ENCODE measurements at regions not wholly inside any gene's neighbourhood (a gene's known extent, or its start where the extent isn't known, plus 50 kb on each side); places are given as distances from the start of the nearest gene placed in this dataset.
"Not testable (repeated sequence)": the region's sequence is repeated elsewhere in the genome, so short reads cannot be mapped to it uniquely, and the experiment has no call there.

DNA sequence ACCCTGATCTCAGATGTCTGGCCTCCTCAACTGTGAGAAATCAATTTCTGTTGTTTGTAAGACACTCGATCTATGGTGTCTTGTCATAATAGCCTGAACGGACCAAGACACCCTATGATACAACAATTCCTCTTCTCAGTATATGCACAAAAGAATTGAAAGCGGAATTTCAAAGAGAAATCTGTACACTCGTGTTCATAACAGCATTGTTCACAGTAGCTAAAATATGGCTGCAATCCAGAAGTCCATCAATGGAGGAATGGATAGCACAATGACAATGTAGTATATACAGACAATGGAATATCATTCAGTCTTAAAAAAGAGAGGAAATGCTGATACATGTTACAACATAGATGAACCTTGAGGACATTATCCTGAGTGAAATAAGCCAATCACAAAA, 354.6 kb downstream of the SFMBT2 start:
- no peak for DNase-seq

DNA sequence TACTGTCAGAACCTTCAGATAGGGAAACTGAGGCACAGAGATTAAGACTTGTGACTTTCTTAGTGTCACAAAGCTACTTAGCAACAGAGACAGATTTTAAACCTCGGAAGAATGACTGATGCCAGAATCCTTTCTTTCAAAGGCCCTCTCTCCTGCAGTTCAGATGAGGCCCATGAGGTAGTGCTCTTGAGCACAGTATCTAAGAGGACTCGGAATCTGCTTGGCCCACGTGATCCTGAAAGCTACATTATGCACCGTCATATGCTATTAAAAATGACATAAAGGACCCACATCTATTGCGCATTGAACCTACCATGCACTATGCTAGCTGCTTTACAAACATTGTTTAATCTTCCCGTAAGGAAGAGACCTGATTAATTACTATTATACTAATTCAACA, 355.9 kb downstream of the SFMBT2 start:
- DNase-seq, result no peak

DNA sequence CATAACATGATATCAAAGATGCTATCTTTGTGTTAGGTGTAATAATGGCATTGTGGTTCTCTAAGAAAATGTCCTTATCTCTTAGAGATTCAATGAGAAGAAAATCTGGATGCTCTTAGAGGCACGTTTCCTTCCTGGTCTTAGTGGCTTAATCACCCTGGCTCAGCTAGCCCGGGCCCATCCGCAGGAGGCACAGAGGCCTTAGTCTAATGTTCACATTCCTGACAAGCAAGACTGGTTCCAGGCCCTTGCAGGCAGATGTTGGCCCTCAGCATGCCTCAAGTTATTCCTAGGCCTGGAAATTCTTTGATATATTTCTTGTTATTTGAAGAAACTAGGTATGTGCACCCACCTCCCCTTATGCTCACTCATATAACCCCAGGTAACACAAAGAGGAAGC, 357.6 kb downstream of the SFMBT2 start:
- DNase-seq, result no peak

DNA sequence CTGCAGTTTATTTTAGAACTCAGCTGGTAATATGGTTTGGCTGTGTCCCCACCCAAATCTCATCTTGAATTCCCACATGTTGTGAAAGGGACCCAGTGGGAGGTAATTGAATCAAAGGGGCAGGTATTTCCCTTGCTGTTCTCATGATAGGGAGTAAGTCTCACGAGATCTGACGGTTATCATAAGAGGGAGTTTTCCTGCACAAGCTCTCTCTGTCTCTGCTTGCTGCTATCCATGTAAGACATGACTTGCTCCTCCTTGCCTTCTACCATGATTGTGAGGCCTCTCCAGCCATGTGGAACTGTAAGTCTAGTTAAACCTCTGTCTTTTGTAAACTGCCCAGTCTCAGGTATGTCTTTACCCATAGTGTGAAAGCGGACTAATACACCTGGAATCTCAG, 360.8 kb downstream of the SFMBT2 start:
- DNase-seq, result not testable (repeated sequence)

DNA sequence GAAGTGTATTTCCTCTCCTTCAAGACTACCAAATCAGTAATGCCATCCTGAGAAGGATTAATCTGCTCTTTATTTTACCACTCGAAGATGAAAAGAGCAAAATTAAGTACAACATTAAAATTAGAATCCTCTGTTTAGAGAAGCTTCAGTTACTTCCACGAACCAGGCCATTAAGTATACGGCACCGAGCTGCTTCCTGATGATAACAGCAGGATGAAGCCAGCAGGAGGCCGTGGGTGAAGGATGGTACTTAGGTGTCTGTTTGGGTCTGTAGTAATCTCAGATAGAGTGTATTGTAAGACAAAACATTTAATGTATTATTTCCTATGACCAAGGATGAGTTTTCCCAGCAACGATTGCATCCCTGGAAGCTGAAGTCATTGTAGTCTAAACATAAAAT, 362.8 kb downstream of the SFMBT2 start:
- no peak for DNase-seq

DNA sequence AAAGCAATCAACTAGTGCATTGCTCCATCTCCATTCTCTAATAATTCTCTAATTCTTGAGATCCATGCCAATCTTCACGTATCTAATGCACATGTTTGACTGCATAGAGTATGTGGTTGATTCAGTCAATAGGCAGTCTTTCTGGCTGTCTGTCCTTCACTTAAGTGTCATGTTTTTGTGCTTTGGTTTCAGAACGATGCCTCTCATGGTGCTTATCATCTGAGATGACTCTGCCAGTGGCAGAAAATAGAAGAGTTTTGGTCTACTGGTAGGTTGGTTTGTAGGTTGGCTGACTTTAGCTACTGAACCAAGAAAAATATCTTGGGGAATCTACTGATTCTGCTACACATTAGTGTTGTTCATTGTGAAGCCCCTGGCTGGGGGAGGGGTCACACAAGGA, 364.2 kb downstream of the SFMBT2 start:
- DNase-seq, result no peak

DNA sequence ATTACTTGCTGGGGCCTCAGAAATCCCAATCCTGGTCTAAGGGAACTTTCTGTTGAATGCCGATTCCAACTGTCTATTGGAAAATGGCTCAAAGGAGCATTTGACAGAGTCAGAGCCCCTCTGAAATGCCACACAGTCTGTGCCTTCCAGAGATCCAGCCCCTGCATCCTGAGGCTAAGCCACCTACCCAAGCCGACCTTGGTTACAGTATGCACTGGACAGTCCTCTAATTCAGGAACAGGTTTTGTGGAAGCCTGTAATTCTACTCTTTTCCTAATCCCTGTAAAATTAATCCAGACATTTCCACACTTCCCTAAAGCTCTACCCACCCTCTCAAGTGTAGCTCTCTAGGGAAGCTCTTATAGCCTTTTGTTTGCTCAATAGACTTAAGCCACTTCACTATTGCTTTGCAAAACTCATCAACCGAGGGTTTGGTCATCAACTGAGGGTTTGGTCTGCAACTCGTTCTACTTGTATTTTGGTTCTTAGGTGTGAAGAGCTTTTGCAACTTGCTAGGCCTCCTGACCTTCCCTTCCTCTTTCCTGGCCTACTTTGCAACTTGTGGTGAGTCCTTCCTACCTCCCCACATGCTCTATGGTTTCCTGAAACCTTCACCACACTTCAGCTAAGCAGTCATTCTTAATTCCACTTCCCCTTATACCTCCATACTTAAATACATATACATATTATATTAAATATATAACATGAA, 364.8 kb downstream of the SFMBT2 start:
- peak in 1 of 3 experiments; percentile 51 for DNase-seq

DNA sequence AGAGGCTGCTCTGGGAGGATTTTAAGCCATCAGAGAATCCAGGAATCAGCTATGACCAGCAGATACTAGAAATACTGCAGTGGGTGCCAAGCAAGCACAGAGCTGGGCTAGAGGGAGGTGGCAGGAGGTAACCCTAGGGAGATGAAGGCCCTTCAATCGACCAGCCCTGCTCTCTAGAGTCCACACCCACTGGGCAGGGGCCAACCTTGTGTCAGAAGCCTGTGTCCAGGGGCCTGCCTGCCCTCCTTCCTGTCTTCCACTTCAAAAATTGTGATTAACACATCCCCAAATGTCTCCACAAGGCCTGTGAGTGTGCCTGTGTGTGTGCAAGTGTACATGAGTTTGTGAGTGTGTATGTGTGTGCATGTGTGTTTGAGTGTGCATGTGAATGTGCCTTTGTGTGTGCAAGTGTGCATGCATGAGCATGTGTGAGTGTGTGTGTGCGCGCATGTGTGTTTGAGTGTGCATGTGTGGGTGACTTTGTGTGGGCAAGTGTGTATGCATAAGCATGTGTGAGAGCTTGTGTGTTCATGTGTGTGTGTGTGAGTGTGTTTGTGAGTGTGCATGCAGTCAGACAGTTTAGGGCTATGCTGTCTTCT, 367.7 kb downstream of the SFMBT2 start:
- DNase-seq, result no peak

DNA sequence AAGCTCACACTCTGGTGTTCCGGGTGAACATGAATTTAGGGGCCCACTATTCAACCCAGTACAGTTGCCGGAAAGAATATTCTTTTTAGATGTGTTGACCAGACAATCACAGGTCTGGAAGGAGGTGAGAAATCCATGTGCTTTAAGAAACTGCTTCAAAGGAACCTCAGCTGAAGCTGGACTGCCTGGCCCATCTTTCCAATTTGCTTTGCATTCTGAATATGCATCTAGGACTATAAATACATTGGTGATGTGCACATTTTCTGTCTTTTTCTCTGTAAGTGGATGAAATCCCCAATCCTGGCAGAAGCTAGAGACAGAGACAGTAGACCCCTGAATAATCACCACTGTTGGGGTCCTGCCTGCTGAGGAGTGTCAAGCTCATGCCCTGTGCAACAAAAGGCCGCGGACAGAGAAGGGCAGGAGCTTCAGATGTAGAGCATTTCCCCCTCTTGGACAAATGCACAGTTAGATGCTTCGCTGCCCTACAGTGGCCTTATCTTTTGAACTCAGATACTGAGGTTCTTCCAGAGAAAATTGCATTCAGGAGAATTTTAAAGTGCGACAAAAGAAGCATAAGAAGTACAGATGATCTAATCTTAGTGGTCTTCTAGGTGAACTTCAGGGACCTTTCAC, 368.3 kb downstream of the SFMBT2 start:
- no peak for DNase-seq

DNA sequence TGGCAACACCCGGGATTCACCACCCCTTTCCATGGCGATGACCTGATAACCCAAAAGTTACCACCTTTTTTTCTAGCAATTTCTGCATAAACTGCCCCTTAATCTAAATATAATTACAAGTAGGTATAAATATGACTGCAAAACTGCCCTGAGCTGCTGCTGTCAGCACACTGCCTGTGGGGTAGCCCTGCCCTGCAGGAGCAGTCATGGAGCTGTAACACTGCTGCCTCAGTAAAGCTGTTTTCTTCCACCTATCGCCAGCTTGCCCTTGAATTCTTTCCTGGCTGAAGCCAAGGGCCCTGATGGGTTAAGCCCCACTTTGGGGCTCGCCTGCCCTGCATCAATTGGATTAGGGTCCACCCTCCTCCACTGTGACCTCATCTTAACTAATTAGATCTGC, 368.8 kb downstream of the SFMBT2 start:
- no peak for DNase-seq

DNA sequence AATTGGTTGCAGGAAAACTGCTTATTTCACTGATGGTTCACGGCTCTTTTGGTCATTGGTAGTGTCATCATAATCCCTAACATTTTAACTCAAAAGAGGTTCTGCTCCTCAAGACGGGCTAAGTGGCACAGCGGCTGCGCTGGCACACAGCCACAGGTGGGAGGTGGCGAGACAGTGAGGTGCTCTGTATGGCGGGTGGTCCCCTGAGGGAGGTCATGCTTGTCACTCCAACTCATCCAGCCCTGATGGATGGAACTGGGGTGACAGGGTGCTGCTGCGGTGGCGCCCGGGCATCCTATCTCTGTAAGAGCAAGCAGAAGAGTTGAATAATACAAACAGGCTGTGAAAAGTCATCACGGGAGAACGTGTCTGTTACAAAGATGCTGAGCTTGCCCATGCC, 370.2 kb downstream of the SFMBT2 start:
- no peak for DNase-seq

DNA sequence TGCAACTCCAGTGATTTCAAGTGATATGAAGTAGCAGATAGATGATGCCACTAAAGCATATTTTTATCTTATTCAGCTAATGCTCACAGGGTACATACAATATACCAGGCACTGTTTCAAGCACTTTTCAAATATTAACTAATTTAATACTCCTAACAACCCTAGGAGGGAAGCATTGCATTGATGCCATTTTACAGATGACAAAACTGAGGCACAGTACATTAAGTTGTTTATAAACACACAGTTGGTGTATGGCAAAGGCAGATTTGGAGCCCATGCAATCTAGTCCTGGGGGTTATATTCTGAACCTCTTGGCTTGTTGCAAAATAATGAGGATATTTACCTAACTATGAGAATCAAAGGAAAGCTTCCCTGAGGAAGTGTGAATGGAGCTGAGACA, 371.0 kb downstream of the SFMBT2 start:
- DNase-seq, result no peak

DNA sequence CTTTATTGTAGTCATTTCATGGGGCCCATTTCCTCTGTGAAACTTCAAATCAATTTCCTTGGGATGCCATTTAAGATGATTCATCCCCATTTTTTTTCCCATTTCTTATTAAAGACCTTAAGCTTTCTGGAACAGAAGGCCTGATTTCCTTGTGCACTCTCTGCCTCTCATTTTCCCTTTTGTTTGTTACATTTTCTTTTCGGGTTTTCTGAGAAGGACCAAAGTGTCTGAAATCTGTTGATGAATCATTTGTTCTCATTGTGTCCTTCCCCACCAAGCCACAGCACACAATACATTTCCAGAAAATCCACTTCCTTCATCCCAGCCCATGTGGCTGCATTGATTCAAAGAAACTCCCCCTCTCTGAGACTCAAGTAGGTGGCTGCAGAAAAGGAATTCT, 372.4 kb downstream of the SFMBT2 start:
- no peak for DNase-seq

DNA sequence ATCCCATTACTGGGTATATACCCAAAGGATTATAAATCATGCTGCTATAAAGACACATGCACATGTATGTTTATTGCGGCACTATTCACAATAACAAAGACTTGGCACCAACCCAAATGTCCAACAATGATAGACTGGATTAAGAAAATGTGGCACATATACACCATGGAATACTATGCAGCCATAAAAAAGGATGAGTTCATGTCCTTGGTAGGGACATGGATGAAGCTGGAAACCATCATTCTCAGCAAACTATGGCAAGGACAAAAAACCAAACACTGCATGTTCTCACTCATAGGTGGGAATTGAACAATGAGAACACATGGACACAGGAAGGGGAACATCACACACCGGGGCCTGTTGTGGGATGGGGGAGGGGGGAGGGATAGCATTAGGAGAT, 373.4 kb downstream of the SFMBT2 start:
- not testable (repeated sequence) for DNase-seq

DNA sequence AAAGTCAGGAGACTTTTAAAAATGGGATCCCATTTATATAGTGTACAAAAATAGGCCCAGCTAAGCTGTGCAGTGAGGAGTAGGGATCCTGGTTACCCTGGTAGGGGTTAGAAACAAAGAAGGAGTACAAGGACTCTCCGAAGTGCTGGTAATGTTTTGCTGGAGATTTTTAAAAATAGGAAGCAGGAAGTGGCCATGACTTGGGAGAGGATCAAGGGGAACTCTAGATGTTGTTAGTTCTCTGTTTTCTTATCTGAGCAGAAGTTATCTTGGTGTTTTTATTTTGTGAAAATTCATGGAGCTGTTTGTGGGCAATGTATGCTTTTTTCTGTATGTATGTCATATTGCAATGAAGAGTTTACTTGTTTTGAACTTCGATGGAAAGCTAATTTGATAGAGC, 373.9 kb downstream of the SFMBT2 start:
- no peak for DNase-seq

DNA sequence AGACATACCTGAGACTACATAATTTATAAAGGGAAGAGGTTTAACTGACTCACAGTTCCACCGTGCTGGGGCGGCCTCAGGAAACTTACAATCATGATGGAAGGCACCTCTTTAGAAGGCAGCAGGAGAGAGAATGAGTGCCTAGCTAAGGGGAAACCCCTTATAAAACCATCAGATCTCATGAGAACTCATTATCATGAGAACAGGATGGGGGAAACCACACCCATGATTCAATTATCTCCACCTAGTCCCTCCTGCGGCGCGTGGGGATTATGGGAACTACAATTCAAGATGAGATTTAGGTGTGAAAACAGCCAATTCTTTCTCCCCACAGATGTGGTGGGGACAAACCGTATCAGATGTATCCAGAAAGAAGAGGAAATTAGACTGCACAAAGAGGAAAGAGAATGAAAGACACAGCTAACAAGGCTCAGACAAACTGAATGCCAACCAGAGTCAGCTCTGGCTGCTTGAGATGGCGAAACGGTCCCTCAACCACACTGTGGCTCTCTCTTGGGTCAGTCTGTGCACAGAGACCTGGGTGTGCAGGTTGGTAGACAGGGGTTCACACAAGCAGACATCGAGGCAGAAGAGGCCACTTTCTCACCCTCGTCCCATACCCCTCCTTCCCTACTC, 375.6 kb downstream of the SFMBT2 start:
- no peak for DNase-seq

DNA sequence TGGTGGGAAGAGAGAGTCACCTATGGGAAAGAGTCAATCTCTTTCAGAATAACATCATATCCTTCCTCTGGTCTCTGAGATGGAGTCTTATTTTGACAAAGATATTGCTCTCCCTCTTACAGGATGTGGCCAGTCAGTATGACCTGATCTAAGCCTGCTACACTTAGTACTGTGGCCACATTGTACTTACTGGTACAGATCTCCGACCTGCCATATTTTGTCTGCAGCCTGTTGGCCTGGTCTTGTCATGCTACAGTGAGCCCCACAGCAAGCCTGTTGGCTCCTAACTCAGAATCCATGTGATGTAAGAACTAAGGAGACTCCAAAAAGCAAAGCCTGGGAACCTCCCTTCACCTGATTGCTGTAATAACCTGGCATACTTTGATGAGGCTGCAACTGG, 377.8 kb downstream of the SFMBT2 start:
- no peak for DNase-seq

DNA sequence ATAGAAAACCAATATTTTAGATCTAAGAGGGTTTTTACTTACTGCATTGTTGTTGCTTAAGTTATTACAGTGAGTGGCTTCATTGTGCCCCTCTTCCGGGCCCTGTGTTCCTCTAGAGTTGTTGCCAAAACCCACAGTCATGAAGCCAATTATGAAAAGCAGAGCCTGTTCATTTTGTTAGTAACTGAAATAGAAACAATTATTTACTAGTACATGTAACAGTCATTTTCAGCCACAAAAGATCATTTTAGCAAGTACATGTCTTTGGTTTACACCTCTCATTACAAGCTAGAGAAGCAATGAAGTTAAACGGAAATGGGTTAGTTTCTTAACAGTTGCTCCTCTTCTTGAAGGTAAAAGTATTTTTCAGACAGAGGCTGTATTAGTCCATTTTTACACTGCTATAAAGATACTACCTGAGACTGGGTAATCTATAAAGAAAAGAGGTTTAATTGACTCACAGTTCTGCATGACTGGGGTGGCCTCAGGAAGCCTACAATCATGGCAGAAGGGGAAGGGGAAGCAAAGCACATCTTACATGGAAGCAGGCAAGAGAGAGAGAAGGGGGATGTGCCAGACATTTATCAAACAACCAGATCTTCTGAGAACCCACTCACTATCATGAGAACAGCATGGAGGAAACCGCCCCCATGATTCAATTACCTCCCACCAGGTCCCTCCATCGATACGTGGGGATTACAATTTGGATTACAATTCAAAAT, 380.5 kb downstream of the SFMBT2 start:
- DNase-seq, result no peak

DNA sequence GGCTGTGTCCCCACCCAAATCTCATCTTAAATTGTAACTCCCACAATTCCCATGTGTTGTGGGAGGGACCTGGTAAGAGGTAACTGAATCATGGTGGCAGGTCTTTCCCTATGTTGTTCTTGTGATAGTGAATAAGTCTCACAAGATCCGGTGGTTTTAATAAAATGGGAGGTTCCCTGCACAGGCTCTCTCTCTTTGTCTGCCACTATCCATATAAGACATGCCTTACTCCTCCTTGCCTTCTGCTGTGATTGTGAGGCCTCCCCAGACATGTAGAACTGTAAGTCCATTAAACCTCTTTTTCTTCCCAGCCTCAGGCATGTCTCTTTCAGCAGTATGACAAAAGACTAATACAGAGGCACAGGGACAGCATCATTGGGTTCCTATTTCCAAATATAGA, 381.2 kb downstream of the SFMBT2 start:
- no peak for DNase-seq

DNA sequence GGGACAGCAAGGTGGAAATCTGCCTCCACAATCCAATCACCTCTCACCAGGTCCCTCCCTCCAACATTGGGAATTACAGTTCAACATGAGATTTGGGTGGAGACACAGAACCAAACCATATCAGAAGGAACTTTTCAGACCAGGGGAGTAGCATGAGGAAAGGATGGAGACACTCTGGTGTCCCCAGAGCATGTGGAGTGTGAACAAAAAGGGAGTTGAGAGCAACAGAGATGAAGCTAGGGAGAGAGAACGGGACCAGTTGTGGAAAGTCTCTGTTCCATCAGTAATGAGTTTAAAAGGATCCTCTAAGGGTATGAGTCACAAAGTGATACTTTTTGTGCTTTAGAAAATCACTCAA, 382.0 kb downstream of the SFMBT2 start:
- no peak for DNase-seq

DNA sequence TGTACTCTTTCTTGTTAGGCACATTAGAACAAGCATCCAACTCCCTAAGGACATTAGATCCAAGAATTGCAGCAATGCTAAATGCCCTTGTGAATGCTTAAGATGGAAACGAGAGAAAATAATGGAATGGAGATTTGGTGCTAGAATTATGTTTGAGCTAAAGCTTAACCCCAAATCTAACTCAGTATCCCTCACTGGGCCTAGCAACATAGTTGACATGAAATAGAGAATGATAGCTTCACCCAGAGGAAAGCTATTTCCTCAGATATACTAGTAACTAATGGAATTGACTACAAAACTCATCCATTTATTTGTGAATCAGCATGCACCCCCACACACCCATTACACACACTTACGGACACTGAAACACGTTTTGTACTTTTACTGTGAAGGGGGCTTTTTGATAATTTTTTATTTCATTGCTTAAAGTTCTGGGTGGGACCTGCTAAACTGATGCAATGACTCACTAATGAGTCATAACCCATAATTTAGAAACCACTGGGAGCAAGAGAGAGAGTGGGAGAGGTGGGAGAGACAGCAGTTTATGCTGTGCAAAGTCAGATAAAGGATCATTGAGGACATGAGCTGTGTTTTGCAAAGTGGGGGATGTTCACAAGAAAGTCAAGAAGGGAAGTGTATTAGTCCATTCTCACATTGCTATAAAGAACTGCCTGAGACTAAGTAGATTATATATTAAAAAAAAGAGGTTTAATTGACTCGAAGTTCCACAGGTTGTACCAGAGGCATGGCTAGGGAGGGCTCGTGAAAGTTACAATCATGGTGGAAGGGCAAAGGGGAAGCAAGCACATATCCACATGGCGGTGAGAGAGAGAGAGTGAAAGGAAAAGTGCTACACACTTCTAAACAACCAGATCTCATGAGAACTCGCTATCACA, 382.7 kb downstream of the SFMBT2 start:
- no peak for DNase-seq

DNA sequence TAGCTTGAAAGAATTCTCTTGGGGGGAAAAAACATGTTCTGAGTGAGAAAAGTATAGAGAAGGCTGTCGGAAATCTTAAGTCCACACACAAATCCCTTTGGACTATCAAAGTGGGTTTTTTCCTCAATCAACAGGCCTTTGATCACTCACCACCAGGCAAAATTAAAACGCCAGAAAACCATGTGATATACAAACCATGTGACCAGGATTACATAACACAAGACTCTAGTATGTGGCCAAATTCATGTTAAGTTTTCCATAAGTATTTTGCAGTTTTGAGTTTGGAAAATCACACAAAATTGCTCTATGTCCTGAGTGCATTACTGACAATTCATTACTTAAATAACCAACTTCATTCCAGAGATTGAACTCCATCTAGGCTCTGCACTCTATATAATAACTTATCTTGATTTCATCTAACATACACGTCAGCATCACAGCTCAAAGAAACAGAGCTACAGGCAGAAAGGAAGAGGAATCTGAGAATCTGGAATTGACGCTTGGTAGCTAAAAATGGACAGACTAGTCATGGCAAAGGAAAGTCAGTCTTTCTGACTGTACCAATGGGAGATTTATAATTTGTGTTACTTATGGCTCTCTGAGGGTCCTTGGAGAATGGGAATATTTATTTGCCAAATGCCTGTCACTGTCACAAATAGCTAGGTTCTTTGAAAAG, 383.5 kb downstream of the SFMBT2 start:
- no peak for DNase-seq

Data from NCI-H1417 (cell line).